Peyer's patch (tissue), 4 donors: ENCODE measurements at regions not wholly inside any gene's neighbourhood (a gene's known extent, or its start where the extent isn't known, plus 50 kb on each side); places are given as distances from the start of the nearest gene placed in this dataset.
A peak's percentile ranks its signal among the peaks of the same experiment; 100 is the strongest.

Experiments
- DNase-seq, 3 donors: peaks; one replicate each; pipeline ENCODE4 v3.0.0-alpha.2; 2017 to 2019
- H3K27ac ChIP-seq, 4 donors: fragments of 200-600 bp; sonication (generic); one replicate each; pipeline ENCODE4 v1.5.1; 2016 to 2019
- H3K27me3 ChIP-seq, 2 donors: fragments of 200-600 bp; sonication (generic); one replicate each; pipeline ENCODE4 v1.5.1; 2019
- H3K36me3 ChIP-seq, 3 donors: fragments of 200-600 bp; sonication (generic); one replicate each; pipeline ENCODE4 v1.5.1; 2016 to 2019
- H3K4me1 ChIP-seq, 4 donors: fragments of 200-600 bp; sonication (generic); one replicate each; pipeline ENCODE4 v1.5.1; 2016 to 2019
- H3K4me3 ChIP-seq, 4 donors: fragments of 200-600 bp; sonication (generic); 1 replicate in 3 of 4; 2 replicates in 1 of 4; pipeline ENCODE4 v1.5.1; 2016 to 2019; ENCODE audit warnings: mild to moderate bottlenecking in 1 of 4
- H3K9me3 ChIP-seq, 4 donors: fragments of 200-600 bp; sonication (generic); one replicate each; pipeline ENCODE4 v1.5.1; 2016 to 2019; ENCODE audit warnings: mild to moderate bottlenecking in 1 of 4
- POLR2A ChIP-seq, 2 donors: fragments of 450-650 bp; IDR thresholded peaks; one replicate each; pipeline ENCODE4 v1.5.1; 2017; ENCODE audit warnings: antibody characterized with exemption in 2 of 2, mild to moderate bottlenecking in 2 of 2, moderate library complexity in 2 of 2
- TF ChIP-seq, protein P1 (sequence below), 6 experiments: fragments of 450-650 bp in 4 of 6; fragments of 200-600 bp in 2 of 6; sonication (generic) in 1 of 6; IDR thresholded peaks; one replicate each; pipeline ENCODE4 v1.5.1; 2017 to 2019; ENCODE audit warnings: antibody characterized with exemption in 6 of 6, mild to moderate bottlenecking in 3 of 6, moderate library complexity in 1 of 6

GRCh38 chr5:166185185-166185584, 2106.3 kb upstream of the WWC1 start:
- DNase-seq: no peak
- no peak overlapping the region for H3K27ac ChIP-seq
- no peak for TF ChIP-seq POLR2A (IDR thresholded peaks at IDR 0.05)
- no peaks in the 10 kb centered on the region for H3K9me3 ChIP-seq
- no peaks in the 10 kb centered on the region for H3K36me3 ChIP-seq
- no peak overlapping the region for H3K4me3 ChIP-seq
- H3K27me3 ChIP-seq: no peaks in the 10 kb centered on the region
- no peaks in the 10 kb centered on the region for H3K4me1 ChIP-seq

- Histone ChIP-seq H3K36me3 (no peaks in the 10 kb centered on the region), H3K27me3 (no peaks in the 10 kb centered on the region), H3K4me1 (no peaks in the 10 kb centered on the region), H3K9me3 (no peaks in the 10 kb centered on the region), H3K4me3 (no peak overlapping the region), H3K27ac (peak overlapping the region in 1 of 4 donors; percentile 48)
- no peak for DNase-seq
- no peak for TF ChIP-seq POLR2A (IDR thresholded peaks at IDR 0.05)
- TF ChIP-seq, protein P1, sequence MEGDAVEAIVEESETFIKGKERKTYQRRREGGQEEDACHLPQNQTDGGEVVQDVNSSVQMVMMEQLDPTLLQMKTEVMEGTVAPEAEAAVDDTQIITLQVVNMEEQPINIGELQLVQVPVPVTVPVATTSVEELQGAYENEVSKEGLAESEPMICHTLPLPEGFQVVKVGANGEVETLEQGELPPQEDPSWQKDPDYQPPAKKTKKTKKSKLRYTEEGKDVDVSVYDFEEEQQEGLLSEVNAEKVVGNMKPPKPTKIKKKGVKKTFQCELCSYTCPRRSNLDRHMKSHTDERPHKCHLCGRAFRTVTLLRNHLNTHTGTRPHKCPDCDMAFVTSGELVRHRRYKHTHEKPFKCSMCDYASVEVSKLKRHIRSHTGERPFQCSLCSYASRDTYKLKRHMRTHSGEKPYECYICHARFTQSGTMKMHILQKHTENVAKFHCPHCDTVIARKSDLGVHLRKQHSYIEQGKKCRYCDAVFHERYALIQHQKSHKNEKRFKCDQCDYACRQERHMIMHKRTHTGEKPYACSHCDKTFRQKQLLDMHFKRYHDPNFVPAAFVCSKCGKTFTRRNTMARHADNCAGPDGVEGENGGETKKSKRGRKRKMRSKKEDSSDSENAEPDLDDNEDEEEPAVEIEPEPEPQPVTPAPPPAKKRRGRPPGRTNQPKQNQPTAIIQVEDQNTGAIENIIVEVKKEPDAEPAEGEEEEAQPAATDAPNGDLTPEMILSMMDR (IDR thresholded peaks at IDR 0.05): no peak
Measured at GRCh38 chr5:166188501-166189325, 2102.7 kb upstream of the WWC1 start.

GRCh38 chr5:166192696-166193095, 2098.7 kb upstream of the WWC1 start:
- Histone ChIP-seq H3K27ac (no peak overlapping the region), H3K36me3 (no peaks in the 10 kb centered on the region), H3K4me3 (no peak overlapping the region), H3K9me3 (no peaks in the 10 kb centered on the region), H3K27me3 (no peaks in the 10 kb centered on the region), H3K4me1 (no peaks in the 10 kb centered on the region)
- TF ChIP-seq, protein P1 (IDR thresholded peaks at IDR 0.05): no peak
- TF ChIP-seq POLR2A (IDR thresholded peaks at IDR 0.05): no peak
- DNase-seq: no peak

- Histone ChIP-seq H3K4me1 (no peaks in the 10 kb centered on the region), H3K9me3 (no peaks in the 10 kb centered on the region), H3K27ac (no peak overlapping the region), H3K27me3 (no peaks in the 10 kb centered on the region), H3K36me3 (no peaks in the 10 kb centered on the region), H3K4me3 (no peak overlapping the region)
- no peak for DNase-seq
- TF ChIP-seq, protein P1 (IDR thresholded peaks at IDR 0.05): no peak
- no peak for TF ChIP-seq POLR2A (IDR thresholded peaks at IDR 0.05)
Measured at GRCh38 chr5:166195981-166196380, 2095.5 kb upstream of the WWC1 start.

DNA sequence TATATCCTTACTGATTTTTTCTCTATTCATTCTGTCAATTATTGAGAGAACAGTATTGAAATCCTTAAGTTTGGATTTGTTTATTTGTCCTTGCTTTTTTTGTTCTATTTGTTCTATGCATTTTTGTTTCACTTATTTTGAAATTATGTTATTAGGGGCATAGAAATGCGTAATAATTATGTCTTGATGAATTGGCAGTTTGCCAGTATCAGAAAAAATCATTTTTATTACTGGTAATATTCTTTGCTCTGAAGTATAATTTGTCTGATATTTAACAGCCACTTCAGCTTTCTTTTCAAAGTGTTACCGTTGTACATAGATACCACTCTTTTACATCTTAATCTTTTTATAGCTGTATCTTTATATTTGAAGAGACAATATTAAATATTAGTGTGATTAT, 2090.9 kb upstream of the WWC1 start:
- H3K27me3 ChIP-seq: no peaks in the 10 kb centered on the region
- no peaks in the 10 kb centered on the region for H3K9me3 ChIP-seq
- H3K4me1 ChIP-seq: no peaks in the 10 kb centered on the region
- no peak overlapping the region for H3K4me3 ChIP-seq
- no peak for DNase-seq
- H3K27ac ChIP-seq: no peak overlapping the region
- no peaks in the 10 kb centered on the region for H3K36me3 ChIP-seq
- TF ChIP-seq, protein P1 (IDR thresholded peaks at IDR 0.05): no peak
- no peak for TF ChIP-seq POLR2A (IDR thresholded peaks at IDR 0.05)

GRCh38 chr5:166211640-166212039, 2079.8 kb upstream of the WWC1 start:
- Histone ChIP-seq H3K9me3 (no peaks in the 10 kb centered on the region), H3K4me1 (no peaks in the 10 kb centered on the region), H3K4me3 (no peak overlapping the region), H3K36me3 (no peaks in the 10 kb centered on the region), H3K27ac (no peak overlapping the region), H3K27me3 (no peaks in the 10 kb centered on the region)
- TF ChIP-seq POLR2A (IDR thresholded peaks at IDR 0.05): no peak
- TF ChIP-seq, protein P1 (IDR thresholded peaks at IDR 0.05): no peak
- DNase-seq: no peak
